B cell (primary cell): ENCODE measurements at regions not wholly inside any gene's neighbourhood (a gene's known extent, or its start where the extent isn't known, plus 50 kb on each side); places are given as distances from the start of the nearest gene placed in this dataset.
"Not testable (repeated sequence)": the region's sequence is repeated elsewhere in the genome, so short reads cannot be mapped to it uniquely, and the experiment has no call there.

Source experiments
- ATAC-seq: fragments of 200-7000 bp; cut with Tn5 transposase; one replicate; pipeline ENCODE4 v1.10.0; 2021; ENCODE audit warnings: low read depth, mild to moderate bottlenecking, moderate number of reproducible peaks, moderate library complexity
- CTCF ChIA-PET: fragments of 350-600 bp; sonication (Branson Sonifier 250); formaldehyde crosslinking; loops from one replicate; lab custom pipeline; 2021; ENCODE audit warnings: antibody characterized with exemption, inconsistent platforms; lab: Charles Lee
- POLR2A ChIA-PET: fragments of 350-600 bp; sonication (Branson Sonifier 250); formaldehyde crosslinking; loops from one replicate; lab custom pipeline; 2021; ENCODE audit warnings: antibody characterized with exemption; lab: Charles Lee
- DNase-seq: peaks from one replicate; pipeline ENCODE4 v3.0.0; 2013
- H2AFZ ChIP-seq: 2 replicates; pipeline ENCODE4 v1.6.1; 2012; ENCODE audit warnings: mild to moderate bottlenecking, low read depth, low read length; ENCODE audit not compliant: insufficient read depth, poor library complexity, severe bottlenecking
- H3K27ac ChIP-seq, 2 donors: 1 replicate in 1 of 2; 2 replicates in 1 of 2; pipeline ENCODE4 v1.5.1; 2012 to 2013; ENCODE audit warnings: low read length in 2 of 2, mild to moderate bottlenecking in 2 of 2, moderate library complexity in 1 of 2
- H3K27me3 ChIP-seq, 4 experiments: fragments of 200-600 bp in 1 of 4; sonication (generic) in 1 of 4; replicated peaks in 1 of 4; 1 replicate in 2 of 4; 2 replicates in 2 of 4; pipeline versions ENCODE4 v1.6.1 to v1.7.0; 2013 to 2016; ENCODE audit warnings: low read length in 3 of 4, mild to moderate bottlenecking in 2 of 4, mixed read lengths in 1 of 4, moderate library complexity in 1 of 4; ENCODE audit not compliant: insufficient read depth in 4 of 4, control insufficient read depth in 3 of 4; ENCODE audit errors: control extremely low read depth in 1 of 4
- H3K36me3 ChIP-seq, 2 experiments: replicated peaks in 1 of 2; 1 replicate in 1 of 2; 2 replicates in 1 of 2; pipeline versions ENCODE4 v1.6.1 to v1.7.1; 2013; ENCODE audit warnings: low read length in 1 of 2; ENCODE audit not compliant: insufficient read depth in 2 of 2, control insufficient read depth in 1 of 2; ENCODE audit errors: control extremely low read depth in 1 of 2, extremely low read depth in 1 of 2
- H3K4me1 ChIP-seq, 2 donors: fragments of 200-600 bp in 1 of 2; sonication (generic) in 1 of 2; 1 replicate in 1 of 2; 2 replicates in 1 of 2; pipeline versions ENCODE4 v1.5.1 to v1.6.1; 2013 to 2017; ENCODE audit warnings: low read length in 2 of 2; ENCODE audit not compliant: control insufficient read depth in 2 of 2, insufficient read depth in 2 of 2
- H3K4me2 ChIP-seq: replicated peaks from 2 replicates; pipeline ENCODE3; 2012; ENCODE audit warnings: mild to moderate bottlenecking, low read depth, low read length; ENCODE audit not compliant: poor library complexity, severe bottlenecking
- H3K4me3 ChIP-seq, 5 experiments: fragments of 200-600 bp in 1 of 5; sonication (generic) in 1 of 5; 1 replicate in 3 of 5; 2 replicates in 2 of 5; pipeline versions ENCODE4 v1.5.1 to v1.7.0; 2011 to 2016; ENCODE audit warnings: low read length in 4 of 5, mild to moderate bottlenecking in 4 of 5, low read depth in 2 of 5, control low read depth in 1 of 5, moderate library complexity in 1 of 5; ENCODE audit not compliant: insufficient read depth in 1 of 5; ENCODE audit errors: control extremely low read depth in 1 of 5, extremely low read depth in 1 of 5
- H3K79me2 ChIP-seq: fragments of 200-600 bp; sonication (generic); one replicate; pipeline ENCODE4 v1.6.0; 2016; ENCODE audit warnings: low read length; ENCODE audit not compliant: control insufficient read depth, insufficient read depth
- H3K9ac ChIP-seq: fragments of 200-600 bp; sonication (generic); 2 replicates; pipeline ENCODE4 v1.6.1; 2017; ENCODE audit warnings: mild to moderate bottlenecking, low read length, moderate library complexity
- H3K9me3 ChIP-seq, 3 donors: one replicate each; pipeline versions ENCODE4 v1.6.1 to v1.7.1; 2013; ENCODE audit warnings: low read length in 2 of 3; ENCODE audit not compliant: control insufficient read depth in 2 of 3, insufficient read depth in 1 of 3; ENCODE audit errors: control extremely low read depth in 1 of 3
- H4K20me1 ChIP-seq: 2 replicates; pipeline ENCODE4 v1.6.0; 2012; ENCODE audit warnings: mild to moderate bottlenecking, low read length; ENCODE audit not compliant: insufficient read depth, control insufficient read depth, poor library complexity, severe bottlenecking
- H3K27ac Mint-ChIP-seq: one replicate; pipeline ENCODE4 v1.8.0; 2021; ENCODE audit warnings: mixed read lengths
- H3K27me3 Mint-ChIP-seq: one replicate; pipeline ENCODE4 v1.8.0; 2021; ENCODE audit warnings: mixed read lengths
- H3K4me1 Mint-ChIP-seq: one replicate; pipeline ENCODE4 v1.8.0; 2021; ENCODE audit warnings: mixed read lengths
- H3K4me3 Mint-ChIP-seq: one replicate; pipeline ENCODE4 v1.8.0; 2021; ENCODE audit warnings: mixed read lengths
- H3K9me3 Mint-ChIP-seq: one replicate; pipeline ENCODE4 v1.8.0; 2022; ENCODE audit warnings: mixed read lengths; ENCODE audit not compliant: insufficient read depth
- CTCF ChIP-seq: fragments of 200-600 bp; IDR thresholded peaks from one replicate; pipeline ENCODE4 v1.8.0; 2022; ENCODE audit warnings: antibody characterized with exemption, mild to moderate bottlenecking
- EZH2 ChIP-seq: IDR thresholded peaks from 2 replicates; pipeline ENCODE4 v1.6.1; 2012; ENCODE audit warnings: borderline replicate concordance, low read depth, mild to moderate bottlenecking, moderate library complexity, low read length; ENCODE audit not compliant: insufficient read depth, poor library complexity, severe bottlenecking
- WGBS: methylation state at CpG from one replicate; pipeline ENCODE4 v1.1.5; 2013; ENCODE audit warnings: missing lambda C conversion rate; ENCODE audit not compliant: insufficient coverage; 5-methylcytosine and 5-hydroxymethylcytosine counted together
- intact Hi-C: fragments of 100-400 bp; cut with micrococcal nuclease; formaldehyde crosslinking; loops from one replicate; pipeline ENCODE4 v1.10.0; 2022

DNA sequence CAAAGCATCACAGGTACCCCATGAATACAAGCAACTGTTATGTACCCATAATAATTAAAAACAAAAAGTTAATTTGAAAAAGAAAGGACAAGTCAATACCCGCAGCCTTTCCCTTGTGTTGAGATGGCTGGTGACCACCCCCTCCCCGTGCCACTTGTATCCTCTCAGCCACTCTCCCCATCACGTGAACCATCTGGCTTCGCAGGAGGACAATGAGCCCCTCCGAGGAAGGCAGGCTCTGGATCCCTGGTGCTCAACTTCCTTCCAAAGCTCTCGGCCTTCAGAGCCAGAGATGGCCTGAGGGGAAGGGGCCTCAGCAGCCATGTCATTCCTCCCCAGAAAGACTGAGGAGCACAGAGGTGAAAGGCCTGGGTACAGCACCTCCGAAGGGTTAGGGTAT is 120.4 kb upstream of the RAB4A start:
- no peak for DNase-seq
- WGBS: 96% methylated on average over 3 of the region's 7 CpGs
- no peak overlapping the region for H3K4me3 Mint-ChIP-seq
- Histone ChIP-seq H3K4me2 (no peak overlapping the region), H3K4me1 (peaks cover 4 to 5% of the 10 kb centered on the region in 2 donors), H3K9me3 (peaks cover 0 to 9% (median 0%) of the 10 kb centered on the region in 3 donors), H3K79me2 (no peaks in the 10 kb centered on the region), H3K36me3 (no peaks in the 10 kb centered on the region), H2AFZ (no peak overlapping the region), H3K9ac (no peak overlapping the region), H3K27me3 (peaks cover 0 to 28% (median 5%) of the 10 kb centered on the region in 4 experiments), H3K4me3 (no peak overlapping the region), H3K27ac (no peak overlapping the region), H4K20me1 (no peaks in the 10 kb centered on the region)
- ATAC-seq: no peak
- intact Hi-C loops: no loop called here
- H3K4me1 Mint-ChIP-seq: peaks cover 10% of the 10 kb centered on the region
- TF ChIP-seq EZH2: no peak
- no peak for TF ChIP-seq CTCF
- ChIA-PET POLR2A (no interaction called here), CTCF (no interaction called here)
- no peak overlapping the region for H3K27ac Mint-ChIP-seq
- peaks cover 23% of the 10 kb centered on the region for H3K27me3 Mint-ChIP-seq
- no peaks in the 10 kb centered on the region for H3K9me3 Mint-ChIP-seq

DNA sequence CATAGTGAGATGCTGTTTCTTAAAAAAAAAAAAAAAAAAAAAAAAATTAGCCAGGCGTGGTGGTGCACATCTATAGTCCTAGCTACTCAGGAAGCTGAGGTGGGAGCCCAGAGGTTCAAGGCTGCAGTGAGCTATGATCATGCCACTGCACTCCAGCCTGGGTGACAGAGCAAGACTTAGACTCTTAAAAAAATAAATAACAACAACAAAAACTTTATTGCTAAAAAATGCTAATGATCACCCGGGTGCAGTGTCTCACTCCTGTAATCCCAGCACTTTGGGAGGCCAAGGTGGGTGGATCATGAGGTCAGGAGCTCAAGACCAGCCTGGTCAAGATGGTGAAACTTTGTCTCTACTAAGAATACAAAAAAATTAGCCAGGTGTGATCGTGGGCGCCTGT is 119.5 kb upstream of the RAB4A start:
- H3K4me2 ChIP-seq, H3K4me3 Mint-ChIP-seq, H3K9ac ChIP-seq, H3K9me3 ChIP-seq, H3K79me2 ChIP-seq, CTCF ChIA-PET, ATAC-seq, H3K27ac ChIP-seq, H2AFZ ChIP-seq, H3K27ac Mint-ChIP-seq, H3K4me3 ChIP-seq, POLR2A ChIA-PET, DNase-seq, H4K20me1 ChIP-seq, H3K9me3 Mint-ChIP-seq, intact Hi-C loops, H3K36me3 ChIP-seq: not testable (repeated sequence)
- Mint-ChIP-seq H3K4me1 (peaks cover 14% of the 10 kb centered on the region), H3K27me3 (peaks cover 16% of the 10 kb centered on the region)
- WGBS: 89% methylated on average over 3 of the region's 4 CpGs
- H3K4me1 ChIP-seq: peaks cover 8 to 11% of the 10 kb centered on the region in 2 donors
- peaks cover 0 to 25% (median 5%) of the 10 kb centered on the region in 4 experiments for H3K27me3 ChIP-seq
